Sigmoid colon (tissue), 4 donors: ENCODE measurements at regions not wholly inside any gene's neighbourhood (a gene's known extent, or its start where the extent isn't known, plus 50 kb on each side); places are given as distances from the start of the nearest gene placed in this dataset.

Experiments used
- CTCF ChIP-seq, 4 experiments: fragments of 450-650 bp in 3 of 4; fragments of 200-600 bp in 1 of 4; IDR thresholded peaks; one replicate each; pipeline ENCODE4 v1.5.1; 2016 to 2019; ENCODE audit warnings: antibody characterized with exemption in 4 of 4, mild to moderate bottlenecking in 3 of 4, moderate library complexity in 2 of 4
- EP300 ChIP-seq, 4 donors: sonication (generic); formaldehyde crosslinking; IDR thresholded peaks; one replicate each; pipeline ENCODE4 v1.6.1; 2017; ENCODE audit warnings: antibody characterized with exemption in 4 of 4
- POLR2A ChIP-seq, 2 donors: fragments of 450-650 bp; IDR thresholded peaks; one replicate each; pipeline ENCODE4 v1.6.1; 2016; ENCODE audit warnings: antibody characterized with exemption in 2 of 2, mild to moderate bottlenecking in 2 of 2, moderate library complexity in 2 of 2
- POLR2AphosphoS5 ChIP-seq, 4 donors: sonication (generic); formaldehyde crosslinking; IDR thresholded peaks; one replicate each; pipeline ENCODE4 v1.6.1; 2017; ENCODE audit warnings: antibody characterized with exemption in 4 of 4

GRCh38 chr11:29271616-29272015 lies 745.2 kb downstream of the KCNA4 start:
- no peak for TF ChIP-seq CTCF (IDR thresholded peaks at IDR 0.05)
- TF ChIP-seq POLR2AphosphoS5 (IDR thresholded peaks at IDR 0.05) = no peak
- TF ChIP-seq EP300 (IDR thresholded peaks at IDR 0.05) = no peak
- TF ChIP-seq POLR2A (IDR thresholded peaks at IDR 0.05) = no peak
